WERI-Rb-1 (cell line): ENCODE measurements at regions not wholly inside any gene's neighbourhood (a gene's known extent, or its start where the extent isn't known, plus 50 kb on each side); places are given as distances from the start of the nearest gene placed in this dataset.
"Not testable (repeated sequence)": the region's sequence is repeated elsewhere in the genome, so short reads cannot be mapped to it uniquely, and the experiment has no call there.

Experiments used
- DNase-seq: peaks from one replicate; pipeline ENCODE4 v3.0.0-alpha.2; 2020
- H3K27ac ChIP-seq: fragments of 250-450 bp; sonication (Bioruptor Pico); 2 replicates; pipeline ENCODE4 v1.5.1; 2020; ENCODE audit warnings: mild to moderate bottlenecking, moderate library complexity
- H3K27me3 ChIP-seq: fragments of 250-450 bp; sonication (Bioruptor Pico); 2 replicates; pipeline ENCODE4 v1.5.1; 2021; ENCODE audit warnings: mild to moderate bottlenecking, low read depth, moderate library complexity; ENCODE audit not compliant: insufficient read depth, severe bottlenecking
- H3K36me3 ChIP-seq: fragments of 250-450 bp; sonication (Bioruptor Pico); 2 replicates; pipeline ENCODE4 v1.5.1; 2020; ENCODE audit warnings: mild to moderate bottlenecking, moderate library complexity
- H3K4me3 ChIP-seq: 2 replicates; pipeline ENCODE4 v1.5.1; 2011; ENCODE audit warnings: low read depth, mild to moderate bottlenecking, control low read depth, low read length
- H3K9me3 ChIP-seq: fragments of 250-450 bp; sonication (Bioruptor Pico); 2 replicates; pipeline ENCODE4 v1.5.1; 2021; ENCODE audit warnings: mild to moderate bottlenecking, moderate library complexity; ENCODE audit not compliant: severe bottlenecking
- CTCF ChIP-seq: IDR thresholded peaks from 2 replicates; pipeline ENCODE4 v1.5.1; 2011; ENCODE audit warnings: low read depth, mild to moderate bottlenecking, control low read depth, inconsistent platforms, low read length

- not testable (repeated sequence) for H3K36me3 ChIP-seq, H3K27me3 ChIP-seq, DNase-seq, H3K9me3 ChIP-seq, H3K27ac ChIP-seq, H3K4me3 ChIP-seq
Measured at GRCh38 chr12:9471501-9471900, 136.2 kb downstream of the KLRB1 start.

GRCh38 chr12:9470367-9470766, 137.3 kb downstream of the KLRB1 start:
- not testable (repeated sequence) for DNase-seq, H3K27ac ChIP-seq, H3K36me3 ChIP-seq, H3K27me3 ChIP-seq, H3K9me3 ChIP-seq, H3K4me3 ChIP-seq

- DNase-seq, H3K36me3 ChIP-seq, H3K27me3 ChIP-seq, H3K4me3 ChIP-seq, H3K27ac ChIP-seq, H3K9me3 ChIP-seq: not testable (repeated sequence)
Measured at GRCh38 chr12:9469956-9470355, 137.8 kb downstream of the KLRB1 start.

- DNase-seq, H3K27me3 ChIP-seq, H3K27ac ChIP-seq, H3K36me3 ChIP-seq, H3K9me3 ChIP-seq, H3K4me3 ChIP-seq: not testable (repeated sequence)
Measured at GRCh38 chr12:9469463-9469862, 138.3 kb downstream of the KLRB1 start.

DNA sequence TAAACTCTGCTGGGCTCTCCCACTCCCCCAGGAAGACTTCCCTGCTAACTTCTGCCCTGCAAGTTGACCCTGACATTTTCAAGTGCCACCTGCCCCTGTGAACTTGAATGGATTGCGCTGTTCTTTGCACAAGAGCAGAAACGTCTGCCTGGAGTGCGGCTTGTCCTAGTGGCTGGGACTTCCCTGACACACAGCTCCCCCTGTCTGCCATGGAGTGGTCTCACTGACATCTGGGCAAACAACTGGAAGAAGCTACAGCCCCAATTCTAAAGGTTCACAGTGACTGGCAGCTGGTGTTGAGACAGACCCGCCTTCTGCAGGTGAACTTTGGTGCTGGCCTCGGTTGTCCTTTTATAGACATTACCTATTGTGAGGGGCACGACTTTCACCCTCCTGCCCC, 138.7 kb downstream of the KLRB1 start:
- not testable (repeated sequence) for H3K27me3 ChIP-seq

DNA sequence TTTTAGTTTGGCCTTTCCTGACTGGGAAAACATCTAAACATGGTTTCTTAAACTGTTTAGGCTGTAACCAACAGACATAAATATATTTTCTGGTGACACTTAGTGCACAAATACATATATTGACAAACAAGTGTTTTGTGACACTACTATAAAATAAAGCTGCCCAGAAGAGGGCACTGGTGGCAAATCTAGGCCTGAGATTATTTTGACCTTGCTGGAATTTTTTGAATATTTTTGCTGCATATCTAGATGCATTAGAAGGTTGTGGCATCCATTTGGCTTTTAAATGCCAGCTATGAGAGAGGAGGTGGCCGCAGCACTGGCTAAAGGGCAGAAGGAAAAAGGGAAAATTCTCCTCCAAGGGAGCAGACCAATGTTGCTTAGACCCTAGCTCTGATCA, 139.6 kb downstream of the KLRB1 start:
- not testable (repeated sequence) for H3K27me3 ChIP-seq, H3K27ac ChIP-seq, H3K4me3 ChIP-seq, H3K9me3 ChIP-seq, DNase-seq, H3K36me3 ChIP-seq

More for the DNA sequence above, 138.7 kb downstream of the KLRB1 start:
- H3K27ac ChIP-seq, H3K4me3 ChIP-seq, H3K36me3 ChIP-seq, H3K9me3 ChIP-seq: not testable (repeated sequence)
- TF ChIP-seq CTCF, result peak; percentile 46
- peak; percentile 13 for DNase-seq

DNA sequence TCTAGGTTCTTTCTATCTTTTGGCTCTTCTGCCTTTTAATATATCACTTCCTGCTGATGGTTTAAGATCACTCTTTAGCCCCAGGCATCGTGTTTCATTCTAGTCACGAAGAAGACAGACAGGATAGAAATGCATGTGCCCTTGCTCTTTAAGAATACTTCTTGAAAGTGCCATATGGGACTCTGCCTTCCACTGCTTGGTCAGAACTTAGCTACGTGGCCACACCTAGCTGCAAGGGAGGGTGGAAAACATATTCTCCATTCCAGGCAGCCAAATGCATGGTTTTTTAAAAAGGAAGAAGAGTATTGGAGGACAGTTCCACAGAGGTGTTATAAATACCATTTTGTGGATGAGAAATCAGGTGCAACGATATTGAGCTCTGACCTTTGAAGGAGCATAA, 143.3 kb downstream of the KLRB1 start:
- H3K4me3 ChIP-seq, result no peak overlapping the region
- no peak for DNase-seq
- TF ChIP-seq CTCF, result no peak
- no peaks in the 10 kb centered on the region for H3K27me3 ChIP-seq
- no peaks in the 10 kb centered on the region for H3K9me3 ChIP-seq
- no peak overlapping the region for H3K27ac ChIP-seq
- no peaks in the 10 kb centered on the region for H3K36me3 ChIP-seq

DNA sequence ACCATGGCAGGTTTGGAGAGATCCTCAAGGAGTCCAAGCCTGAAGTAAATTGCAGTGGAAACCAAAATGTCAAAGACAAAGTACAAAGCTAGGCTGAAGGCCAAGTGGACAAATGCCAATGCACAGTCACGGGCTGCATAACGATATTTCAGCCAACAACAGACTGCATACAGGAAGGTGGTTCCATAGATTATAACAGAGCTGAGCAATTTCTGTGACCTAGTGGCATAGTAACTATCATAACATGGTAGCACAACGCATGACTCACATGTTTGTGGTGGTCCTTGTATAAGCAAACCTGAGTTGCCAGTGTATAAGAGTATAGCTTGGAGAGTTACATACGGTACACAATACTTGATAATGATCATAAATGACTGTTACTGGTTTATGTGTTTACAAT, 152.2 kb downstream of the KLRB1 start:
- H3K4me3 ChIP-seq, H3K36me3 ChIP-seq, H3K9me3 ChIP-seq, DNase-seq, H3K27me3 ChIP-seq, H3K27ac ChIP-seq: not testable (repeated sequence)

GRCh38 chr12:9454021-9454420, 153.7 kb downstream of the KLRB1 start:
- not testable (repeated sequence) for H3K4me3 ChIP-seq, H3K9me3 ChIP-seq, H3K36me3 ChIP-seq, H3K27me3 ChIP-seq, DNase-seq, H3K27ac ChIP-seq

GRCh38 chr12:9450127-9450567, 157.6 kb downstream of the KLRB1 start:
- H3K36me3 ChIP-seq, H3K9me3 ChIP-seq, H3K27ac ChIP-seq, H3K27me3 ChIP-seq, DNase-seq, H3K4me3 ChIP-seq: not testable (repeated sequence)

- not testable (repeated sequence) for DNase-seq, H3K9me3 ChIP-seq, H3K4me3 ChIP-seq, H3K27ac ChIP-seq, H3K36me3 ChIP-seq, H3K27me3 ChIP-seq
Measured at GRCh38 chr12:9449657-9450126, 158.0 kb downstream of the KLRB1 start.
